ENCODE measurements at regions not wholly inside any gene's neighbourhood (a gene's known extent, or its start where the extent isn't known, plus 50 kb on each side); places are given as distances from the start of the nearest gene placed in this dataset.

DNA sequence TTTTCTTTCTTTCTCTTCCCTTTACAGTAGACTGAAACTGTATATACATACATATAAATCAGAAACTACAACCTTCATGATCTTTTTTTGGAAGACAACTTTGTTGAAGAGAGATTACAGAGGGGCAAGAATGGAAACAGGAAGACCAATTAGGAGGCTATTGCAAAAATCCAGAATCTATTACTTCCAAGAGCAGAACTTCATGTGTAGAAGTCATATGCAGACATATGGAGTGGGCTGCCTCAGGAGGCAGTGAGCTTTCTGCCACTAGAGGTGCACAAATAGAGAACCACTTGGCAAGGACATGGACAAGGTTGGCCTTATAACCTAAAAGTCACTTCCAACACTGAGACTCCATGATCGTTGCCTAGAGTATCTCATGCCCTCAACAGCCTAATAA, 157.8 kb upstream of the NR4A3 start:
- TF ChIP-seq, protein P1, sequence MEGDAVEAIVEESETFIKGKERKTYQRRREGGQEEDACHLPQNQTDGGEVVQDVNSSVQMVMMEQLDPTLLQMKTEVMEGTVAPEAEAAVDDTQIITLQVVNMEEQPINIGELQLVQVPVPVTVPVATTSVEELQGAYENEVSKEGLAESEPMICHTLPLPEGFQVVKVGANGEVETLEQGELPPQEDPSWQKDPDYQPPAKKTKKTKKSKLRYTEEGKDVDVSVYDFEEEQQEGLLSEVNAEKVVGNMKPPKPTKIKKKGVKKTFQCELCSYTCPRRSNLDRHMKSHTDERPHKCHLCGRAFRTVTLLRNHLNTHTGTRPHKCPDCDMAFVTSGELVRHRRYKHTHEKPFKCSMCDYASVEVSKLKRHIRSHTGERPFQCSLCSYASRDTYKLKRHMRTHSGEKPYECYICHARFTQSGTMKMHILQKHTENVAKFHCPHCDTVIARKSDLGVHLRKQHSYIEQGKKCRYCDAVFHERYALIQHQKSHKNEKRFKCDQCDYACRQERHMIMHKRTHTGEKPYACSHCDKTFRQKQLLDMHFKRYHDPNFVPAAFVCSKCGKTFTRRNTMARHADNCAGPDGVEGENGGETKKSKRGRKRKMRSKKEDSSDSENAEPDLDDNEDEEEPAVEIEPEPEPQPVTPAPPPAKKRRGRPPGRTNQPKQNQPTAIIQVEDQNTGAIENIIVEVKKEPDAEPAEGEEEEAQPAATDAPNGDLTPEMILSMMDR (conservative IDR thresholded peaks at IDR 0.05; ENCODE audit: low read depth, low read length) = no peak
- no peak for TF ChIP-seq EZH2 (IDR thresholded peaks at IDR 0.05; ENCODE audit: low read length, unreplicated experiment)
- TF ChIP-seq EZH2phosphoT487 (IDR thresholded peaks at IDR 0.05; ENCODE audit: borderline replicate concordance, low read length) = no peak

Data from PC-3 (cell line).